HEK293 (cell line): ENCODE measurements at regions not wholly inside any gene's neighbourhood (a gene's known extent, or its start where the extent isn't known, plus 50 kb on each side); places are given as distances from the start of the nearest gene placed in this dataset.

Experiments used
- CTCF ChIA-PET: fragments of 350-600 bp; formaldehyde crosslinking; extraction: SDS; loops from one replicate; lab custom pipeline; 2021; ENCODE audit warnings: antibody characterized with exemption; lab: Yijun Ruan, JAX
- POLR2A ChIA-PET: fragments of 300-600 bp; formaldehyde crosslinking; extraction: SDS; loops from one replicate; lab custom pipeline; 2020; ENCODE audit warnings: antibody characterized with exemption, inconsistent platforms; lab: Yijun Ruan, JAX
- H3K27ac ChIP-seq: fragments of 200-500 bp; sonication (Bioruptor generic); 2 replicates; pipeline ENCODE4 v1.5.1; 2014; ENCODE audit warnings: low read depth, low read length, control low read depth, inconsistent platforms; ENCODE audit errors: extremely low read depth
- H3K36me3 ChIP-seq, 2 experiments: fragments of 200-500 bp in 1 of 2; sonication (Bioruptor generic) in 1 of 2; 1 replicate in 1 of 2; 2 replicates in 1 of 2; pipeline ENCODE4 v1.5.1; 2014 to 2017; ENCODE audit warnings: inconsistent platforms in 2 of 2, low read length in 2 of 2; ENCODE audit not compliant: control insufficient read depth in 2 of 2, insufficient read depth in 1 of 2
- H3K4me1 ChIP-seq: fragments of 200-500 bp; sonication (Bioruptor generic); 2 replicates; pipeline ENCODE4 v1.5.1; 2014; ENCODE audit warnings: mild to moderate bottlenecking, low read length, inconsistent platforms; ENCODE audit not compliant: control insufficient read depth, insufficient read depth
- H3K4me3 ChIP-seq: 2 replicates; pipeline ENCODE4 v1.5.1; 2011; ENCODE audit warnings: low read depth, mild to moderate bottlenecking, control low read depth, low read length, moderate library complexity
- H3K9me3 ChIP-seq: fragments of 200-500 bp; sonication (Bioruptor generic); 2 replicates; pipeline ENCODE4 v1.5.1; 2014; ENCODE audit warnings: low read depth, low read length, inconsistent platforms; ENCODE audit not compliant: control insufficient read depth, insufficient read depth
- GLIS1 ChIP-seq: fragments of 450-650 bp; formaldehyde crosslinking; IDR thresholded peaks from 2 replicates; pipeline ENCODE4 v1.5.1; 2016; ENCODE audit warnings: missing biosample characterization, missing genetic modification characterization
- MYNN ChIP-seq: fragments of 450-650 bp; formaldehyde crosslinking; IDR thresholded peaks from 2 replicates; pipeline ENCODE4 v1.5.1; 2016; ENCODE audit warnings: missing biosample characterization, missing genetic modification characterization, borderline replicate concordance
- TRIM28 ChIP-seq: IDR thresholded peaks from 2 replicates; pipeline ENCODE4 v1.6.1; 2011; ENCODE audit warnings: low read length, control low read depth, borderline replicate concordance
- ZBTB1 ChIP-seq: fragments of 450-650 bp; formaldehyde crosslinking; IDR thresholded peaks from 2 replicates; pipeline ENCODE4 v1.5.1; 2016; ENCODE audit warnings: missing biosample characterization, missing genetic modification characterization
- ZBTB20 ChIP-seq: fragments of 450-650 bp; formaldehyde crosslinking; IDR thresholded peaks from 2 replicates; pipeline ENCODE4 v1.5.1; 2016; ENCODE audit warnings: missing biosample characterization, missing genetic modification characterization
- ZNF132 ChIP-seq: fragments of 450-650 bp; formaldehyde crosslinking; IDR thresholded peaks from 2 replicates; pipeline ENCODE4 v1.5.1; 2017; ENCODE audit warnings: missing biosample characterization, missing genetic modification characterization, borderline replicate concordance
- ZNF214 ChIP-seq: fragments of 450-650 bp; formaldehyde crosslinking; IDR thresholded peaks from 2 replicates; pipeline ENCODE4 v1.5.1; 2017; ENCODE audit warnings: missing biosample characterization, mild to moderate bottlenecking, missing genetic modification characterization, borderline replicate concordance
- ZNF350 ChIP-seq: fragments of 450-650 bp; formaldehyde crosslinking; IDR thresholded peaks from 2 replicates; pipeline ENCODE4 v1.5.0; 2017; ENCODE audit warnings: missing biosample characterization, mild to moderate bottlenecking, missing genetic modification characterization
- ZNF366 ChIP-seq: fragments of 450-650 bp; formaldehyde crosslinking; conservative IDR thresholded peaks from 2 replicates; pipeline ENCODE4 v1.5.1; 2016; ENCODE audit warnings: missing biosample characterization, missing genetic modification characterization
- ZNF530 ChIP-seq: fragments of 450-650 bp; formaldehyde crosslinking; IDR thresholded peaks from 2 replicates; pipeline ENCODE4 v1.5.1; 2016; ENCODE audit warnings: low read depth, missing biosample characterization, missing genetic modification characterization
- ZNF571 ChIP-seq: fragments of 450-650 bp; formaldehyde crosslinking; IDR thresholded peaks from 2 replicates; pipeline ENCODE4 v1.5.0; 2017; ENCODE audit warnings: missing biosample characterization, missing genetic modification characterization
- ZNF654 ChIP-seq: fragments of 450-650 bp; formaldehyde crosslinking; IDR thresholded peaks from 2 replicates; pipeline ENCODE4 v1.5.1; 2016; ENCODE audit warnings: low read depth, missing biosample characterization, missing genetic modification characterization
- ZNF660 ChIP-seq: fragments of 450-650 bp; IDR thresholded peaks from 2 replicates; pipeline ENCODE4 v1.5.1; 2018; ENCODE audit warnings: missing biosample characterization, mild to moderate bottlenecking, missing genetic modification characterization
- ZXDB ChIP-seq: fragments of 450-650 bp; formaldehyde crosslinking; IDR thresholded peaks from 2 replicates; pipeline ENCODE4 v1.5.1; 2016; ENCODE audit warnings: missing biosample characterization, missing genetic modification characterization
- TF ChIP-seq, protein P1 (sequence below): fragments of 450-650 bp; formaldehyde crosslinking; IDR thresholded peaks from 2 replicates; pipeline ENCODE4 v1.5.1; 2016; ENCODE audit warnings: missing biosample characterization, missing genetic modification characterization
- TF ChIP-seq, protein P2 (sequence below): fragments of 450-650 bp; formaldehyde crosslinking; IDR thresholded peaks from 2 replicates; pipeline ENCODE4 v1.5.1; 2016; ENCODE audit warnings: missing biosample characterization, missing genetic modification characterization
- TF ChIP-seq, protein P3 (sequence below): fragments of 450-650 bp; formaldehyde crosslinking; IDR thresholded peaks from 2 replicates; pipeline ENCODE4 v1.5.1; 2016; ENCODE audit warnings: missing biosample characterization, missing genetic modification characterization, borderline replicate concordance
- TF ChIP-seq, protein P4 (sequence below): fragments of 450-650 bp; formaldehyde crosslinking; IDR thresholded peaks from 2 replicates; pipeline ENCODE4 v1.5.1; 2016; ENCODE audit warnings: missing biosample characterization, missing genetic modification characterization

DNA sequence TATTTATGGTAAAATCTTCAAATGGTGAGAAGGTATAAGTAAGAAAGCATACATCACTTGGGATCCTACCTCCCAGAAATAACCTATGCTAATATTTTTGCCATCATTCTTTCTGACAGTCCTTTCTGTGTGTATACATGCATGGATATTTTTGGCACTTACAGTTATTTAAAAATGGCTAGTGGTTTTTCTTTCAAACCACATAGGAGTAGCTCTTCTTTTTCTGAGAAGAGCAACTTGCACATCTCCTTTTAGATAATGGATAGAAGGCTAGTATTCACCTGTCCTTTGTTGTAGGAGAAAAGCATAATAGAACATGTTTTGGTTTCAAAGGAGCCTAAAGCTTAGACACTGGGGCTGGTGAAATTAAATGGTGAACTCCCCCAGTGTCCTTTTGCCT, 87.3 kb downstream of the EMP1 start:
- ChIA-PET POLR2A (no interaction called here), CTCF (interaction anchor here (0.6 to 3.1 kb wide), 3 partner anchors 28 to 68 kb away, joined by 3 to 11 read pairs (median 3); no protein-coding TSS in a partner anchor)

DNA sequence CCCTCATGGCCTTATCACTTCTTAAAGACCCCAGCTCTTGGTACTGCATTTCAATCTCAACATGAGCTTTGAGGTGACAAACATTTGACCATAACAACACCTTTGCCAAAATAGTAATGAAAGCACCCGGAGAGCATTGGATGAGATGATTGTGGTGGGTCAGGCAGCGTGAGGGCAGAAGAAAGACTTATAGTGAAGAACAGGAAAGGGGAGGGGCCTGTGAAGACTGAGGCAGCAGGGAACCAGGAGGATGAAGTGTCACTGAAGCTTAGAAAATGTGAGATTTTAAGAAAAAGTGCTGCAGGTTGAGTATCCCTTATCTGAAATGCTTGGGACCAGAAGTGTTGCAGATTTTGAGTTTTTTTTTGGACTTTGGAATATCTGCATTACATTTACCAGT, 86.3 kb downstream of the EMP1 start:
- Histone ChIP-seq H3K4me1 (no peaks in the 10 kb centered on the region), H3K4me3 (no peak overlapping the region), H3K36me3 (no peaks in the 10 kb centered on the region), H3K27ac (no peak overlapping the region), H3K9me3 (no peaks in the 10 kb centered on the region)
- CTCF ChIA-PET, result interaction anchor here (0.7 to 3.1 kb wide), 4 partner anchors 8 to 660 kb away, joined by 3 to 11 read pairs (median 4); no protein-coding TSS in a partner anchor
- TF ChIP-seq ZNF132 (tag by site-specific recombination), result no peak
- POLR2A ChIA-PET, result no interaction called here

More for the DNA sequence above, 87.3 kb downstream of the EMP1 start:
- Histone ChIP-seq H3K9me3 (no peaks in the 10 kb centered on the region), H3K27ac (no peak overlapping the region), H3K36me3 (no peaks in the 10 kb centered on the region), H3K4me1 (no peaks in the 10 kb centered on the region), H3K4me3 (no peak overlapping the region)
- TF ChIP-seq, protein P1, sequence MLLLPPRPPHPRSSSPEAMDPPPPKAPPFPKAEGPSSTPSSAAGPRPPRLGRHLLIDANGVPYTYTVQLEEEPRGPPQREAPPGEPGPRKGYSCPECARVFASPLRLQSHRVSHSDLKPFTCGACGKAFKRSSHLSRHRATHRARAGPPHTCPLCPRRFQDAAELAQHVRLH (tag by site-specific recombination), result no peak
- TF ChIP-seq MYNN (tag by site-specific recombination) (no peak), ZNF214 (no peak), ZBTB1 (tag by site-specific recombination) (no peak)

DNA sequence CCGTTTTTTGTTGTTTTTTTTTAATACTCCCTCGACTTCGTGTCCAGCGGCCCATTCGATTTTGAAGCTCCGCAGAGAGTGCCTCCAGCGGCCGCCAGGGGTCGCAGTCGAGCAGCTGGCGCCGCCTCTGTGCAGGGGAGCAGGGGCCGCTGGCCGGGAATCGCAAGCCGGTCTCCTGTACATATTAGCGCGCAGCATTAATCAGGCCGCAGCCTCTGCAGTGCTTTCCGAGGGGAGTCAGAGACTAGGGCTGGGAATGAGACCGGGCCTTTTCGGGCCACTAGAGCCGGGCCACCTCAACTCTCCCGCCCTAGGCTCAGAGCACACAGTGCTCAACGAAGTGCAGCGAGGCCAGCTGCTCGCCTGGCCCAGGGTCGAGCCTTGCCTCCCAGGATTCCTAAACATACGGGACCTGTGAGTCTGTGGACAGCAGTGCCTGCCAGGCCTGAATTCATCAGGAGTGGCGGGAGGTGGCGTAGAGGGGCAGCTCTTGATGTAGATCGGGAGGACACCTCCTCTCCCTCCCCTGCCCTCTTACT, 81.8 kb downstream of the EMP1 start:
- no peaks in the 10 kb centered on the region for H3K36me3 ChIP-seq
- H3K4me3 ChIP-seq, result no peak overlapping the region
- no peaks in the 10 kb centered on the region for H3K9me3 ChIP-seq
- POLR2A ChIA-PET, result no interaction called here
- H3K4me1 ChIP-seq, result no peaks in the 10 kb centered on the region
- CTCF ChIA-PET, result interaction anchor here (0.5 to 2.8 kb wide), 39 partner anchors 11 to 895 kb away, joined by 3 to 25 read pairs (median 3); no protein-coding TSS in a partner anchor
- no peak overlapping the region for H3K27ac ChIP-seq
- peak; percentile 39; the same call in 1 of the 2 replicates for TF ChIP-seq ZNF660
- TF ChIP-seq TRIM28, result 0 out of 2 replicates have a peak, but pooled peaks have one; percentile 13
- TF ChIP-seq ZNF350, result no peak
- TF ChIP-seq ZNF366 (tag by site-specific recombination), result no peak
- TF ChIP-seq ZNF571 (tag by site-specific recombination), result no peak
- peak; percentile 72 for TF ChIP-seq GLIS1 (tag by site-specific recombination)
- TF ChIP-seq, protein P2, sequence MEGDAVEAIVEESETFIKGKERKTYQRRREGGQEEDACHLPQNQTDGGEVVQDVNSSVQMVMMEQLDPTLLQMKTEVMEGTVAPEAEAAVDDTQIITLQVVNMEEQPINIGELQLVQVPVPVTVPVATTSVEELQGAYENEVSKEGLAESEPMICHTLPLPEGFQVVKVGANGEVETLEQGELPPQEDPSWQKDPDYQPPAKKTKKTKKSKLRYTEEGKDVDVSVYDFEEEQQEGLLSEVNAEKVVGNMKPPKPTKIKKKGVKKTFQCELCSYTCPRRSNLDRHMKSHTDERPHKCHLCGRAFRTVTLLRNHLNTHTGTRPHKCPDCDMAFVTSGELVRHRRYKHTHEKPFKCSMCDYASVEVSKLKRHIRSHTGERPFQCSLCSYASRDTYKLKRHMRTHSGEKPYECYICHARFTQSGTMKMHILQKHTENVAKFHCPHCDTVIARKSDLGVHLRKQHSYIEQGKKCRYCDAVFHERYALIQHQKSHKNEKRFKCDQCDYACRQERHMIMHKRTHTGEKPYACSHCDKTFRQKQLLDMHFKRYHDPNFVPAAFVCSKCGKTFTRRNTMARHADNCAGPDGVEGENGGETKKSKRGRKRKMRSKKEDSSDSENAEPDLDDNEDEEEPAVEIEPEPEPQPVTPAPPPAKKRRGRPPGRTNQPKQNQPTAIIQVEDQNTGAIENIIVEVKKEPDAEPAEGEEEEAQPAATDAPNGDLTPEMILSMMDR, result peak; percentile 84
- peak; percentile 61 for TF ChIP-seq ZBTB20 (tag by site-specific recombination)
- TF ChIP-seq ZNF530 (tag by site-specific recombination), result no peak
- TF ChIP-seq, protein P3, sequence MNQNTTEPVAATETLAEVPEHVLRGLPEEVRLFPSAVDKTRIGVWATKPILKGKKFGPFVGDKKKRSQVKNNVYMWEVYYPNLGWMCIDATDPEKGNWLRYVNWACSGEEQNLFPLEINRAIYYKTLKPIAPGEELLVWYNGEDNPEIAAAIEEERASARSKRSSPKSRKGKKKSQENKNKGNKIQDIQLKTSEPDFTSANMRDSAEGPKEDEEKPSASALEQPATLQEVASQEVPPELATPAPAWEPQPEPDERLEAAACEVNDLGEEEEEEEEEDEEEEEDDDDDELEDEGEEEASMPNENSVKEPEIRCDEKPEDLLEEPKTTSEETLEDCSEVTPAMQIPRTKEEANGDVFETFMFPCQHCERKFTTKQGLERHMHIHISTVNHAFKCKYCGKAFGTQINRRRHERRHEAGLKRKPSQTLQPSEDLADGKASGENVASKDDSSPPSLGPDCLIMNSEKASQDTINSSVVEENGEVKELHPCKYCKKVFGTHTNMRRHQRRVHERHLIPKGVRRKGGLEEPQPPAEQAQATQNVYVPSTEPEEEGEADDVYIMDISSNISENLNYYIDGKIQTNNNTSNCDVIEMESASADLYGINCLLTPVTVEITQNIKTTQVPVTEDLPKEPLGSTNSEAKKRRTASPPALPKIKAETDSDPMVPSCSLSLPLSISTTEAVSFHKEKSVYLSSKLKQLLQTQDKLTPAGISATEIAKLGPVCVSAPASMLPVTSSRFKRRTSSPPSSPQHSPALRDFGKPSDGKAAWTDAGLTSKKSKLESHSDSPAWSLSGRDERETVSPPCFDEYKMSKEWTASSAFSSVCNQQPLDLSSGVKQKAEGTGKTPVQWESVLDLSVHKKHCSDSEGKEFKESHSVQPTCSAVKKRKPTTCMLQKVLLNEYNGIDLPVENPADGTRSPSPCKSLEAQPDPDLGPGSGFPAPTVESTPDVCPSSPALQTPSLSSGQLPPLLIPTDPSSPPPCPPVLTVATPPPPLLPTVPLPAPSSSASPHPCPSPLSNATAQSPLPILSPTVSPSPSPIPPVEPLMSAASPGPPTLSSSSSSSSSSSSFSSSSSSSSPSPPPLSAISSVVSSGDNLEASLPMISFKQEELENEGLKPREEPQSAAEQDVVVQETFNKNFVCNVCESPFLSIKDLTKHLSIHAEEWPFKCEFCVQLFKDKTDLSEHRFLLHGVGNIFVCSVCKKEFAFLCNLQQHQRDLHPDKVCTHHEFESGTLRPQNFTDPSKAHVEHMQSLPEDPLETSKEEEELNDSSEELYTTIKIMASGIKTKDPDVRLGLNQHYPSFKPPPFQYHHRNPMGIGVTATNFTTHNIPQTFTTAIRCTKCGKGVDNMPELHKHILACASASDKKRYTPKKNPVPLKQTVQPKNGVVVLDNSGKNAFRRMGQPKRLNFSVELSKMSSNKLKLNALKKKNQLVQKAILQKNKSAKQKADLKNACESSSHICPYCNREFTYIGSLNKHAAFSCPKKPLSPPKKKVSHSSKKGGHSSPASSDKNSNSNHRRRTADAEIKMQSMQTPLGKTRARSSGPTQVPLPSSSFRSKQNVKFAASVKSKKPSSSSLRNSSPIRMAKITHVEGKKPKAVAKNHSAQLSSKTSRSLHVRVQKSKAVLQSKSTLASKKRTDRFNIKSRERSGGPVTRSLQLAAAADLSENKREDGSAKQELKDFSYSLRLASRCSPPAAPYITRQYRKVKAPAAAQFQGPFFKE (tag by site-specific recombination), result no peak
- peak; percentile 42 for TF ChIP-seq ZNF654
- TF ChIP-seq, protein P4, sequence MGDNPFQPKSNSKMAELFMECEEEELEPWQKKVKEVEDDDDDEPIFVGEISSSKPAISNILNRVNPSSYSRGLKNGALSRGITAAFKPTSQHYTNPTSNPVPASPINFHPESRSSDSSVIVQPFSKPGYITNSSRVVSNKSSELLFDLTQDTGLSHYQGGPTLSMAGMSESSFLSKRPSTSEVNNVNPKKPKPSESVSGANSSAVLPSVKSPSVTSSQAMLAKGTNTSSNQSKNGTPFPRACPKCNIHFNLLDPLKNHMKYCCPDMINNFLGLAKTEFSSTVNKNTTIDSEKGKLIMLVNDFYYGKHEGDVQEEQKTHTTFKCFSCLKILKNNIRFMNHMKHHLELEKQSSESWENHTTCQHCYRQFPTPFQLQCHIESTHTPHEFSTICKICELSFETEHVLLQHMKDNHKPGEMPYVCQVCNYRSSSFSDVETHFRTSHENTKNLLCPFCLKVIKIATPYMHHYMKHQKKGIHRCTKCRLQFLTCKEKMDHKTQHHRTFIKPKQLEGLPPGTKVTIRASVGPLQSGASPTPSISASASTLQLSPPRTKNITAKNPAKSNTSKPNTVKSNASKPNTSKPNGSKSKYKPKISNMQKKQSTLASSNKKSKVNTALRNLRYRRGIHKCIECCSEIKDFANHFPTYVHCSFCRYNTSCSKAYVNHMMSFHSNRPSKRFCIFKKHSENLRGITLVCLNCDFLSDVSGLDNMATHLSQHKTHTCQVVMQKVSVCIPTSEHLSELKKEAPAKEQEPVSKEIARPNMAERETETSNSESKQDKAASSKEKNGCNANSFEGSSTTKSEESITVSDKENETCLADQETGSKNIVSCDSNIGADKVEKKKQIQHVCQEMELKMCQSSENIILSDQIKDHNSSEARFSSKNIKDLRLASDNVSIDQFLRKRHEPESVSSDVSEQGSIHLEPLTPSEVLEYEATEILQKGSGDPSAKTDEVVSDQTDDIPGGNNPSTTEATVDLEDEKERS (tag by site-specific recombination), result no peak
- peak; percentile 46; the same call in 1 of the 2 replicates for TF ChIP-seq ZXDB (tag by site-specific recombination)
